ENCODE measurements at regions not wholly inside any gene's neighbourhood (a gene's known extent, or its start where the extent isn't known, plus 50 kb on each side); places are given as distances from the start of the nearest gene placed in this dataset.

GRCh38 chr1:34331020-34331926 is 154.6 kb downstream of the C1orf94 start:
- TF ChIP-seq CTCF (conservative IDR thresholded peaks at IDR 0.05) (no peak), ZFX (IDR thresholded peaks at IDR 0.05) (no peak)
